ENCODE measurements at regions not wholly inside any gene's neighbourhood (a gene's known extent, or its start where the extent isn't known, plus 50 kb on each side); places are given as distances from the start of the nearest gene placed in this dataset.

DNA sequence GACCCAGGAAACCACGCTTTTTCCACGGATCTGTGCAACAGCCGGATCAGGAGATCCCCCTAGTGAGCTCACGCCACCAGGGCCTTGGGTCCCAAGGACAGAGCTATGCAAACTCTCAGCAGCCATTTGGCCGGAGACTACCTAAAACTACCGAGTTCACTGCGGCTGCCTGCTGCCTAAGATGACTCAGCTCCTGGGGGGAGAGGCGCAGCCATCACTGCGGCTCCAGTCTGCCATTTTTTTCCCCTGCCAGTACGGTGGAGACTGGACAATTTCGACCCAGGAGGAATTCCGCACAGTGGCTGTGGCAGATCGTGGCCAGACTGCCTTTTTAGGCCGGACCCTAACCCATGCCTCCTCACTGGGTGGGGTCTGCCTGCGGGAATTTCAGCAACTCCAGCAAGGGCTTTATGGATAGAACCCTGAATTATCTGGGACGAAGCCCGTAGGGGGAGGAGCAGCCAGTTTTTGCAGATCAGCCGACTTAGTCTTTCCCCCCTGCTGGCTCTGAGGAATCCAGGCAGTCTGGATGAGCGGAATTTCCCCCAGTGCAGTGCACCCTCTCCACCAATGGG is 424.9 kb upstream of the UBE2E3 start:
- no peak for DNase-seq (ENCODE audit: low spot score)
- in situ Hi-C loops (cut with MboI; ENCODE audit: low sequenced_read_pairs, unreplicated experiment) = no loop called here
- TF ChIP-seq, protein P1, sequence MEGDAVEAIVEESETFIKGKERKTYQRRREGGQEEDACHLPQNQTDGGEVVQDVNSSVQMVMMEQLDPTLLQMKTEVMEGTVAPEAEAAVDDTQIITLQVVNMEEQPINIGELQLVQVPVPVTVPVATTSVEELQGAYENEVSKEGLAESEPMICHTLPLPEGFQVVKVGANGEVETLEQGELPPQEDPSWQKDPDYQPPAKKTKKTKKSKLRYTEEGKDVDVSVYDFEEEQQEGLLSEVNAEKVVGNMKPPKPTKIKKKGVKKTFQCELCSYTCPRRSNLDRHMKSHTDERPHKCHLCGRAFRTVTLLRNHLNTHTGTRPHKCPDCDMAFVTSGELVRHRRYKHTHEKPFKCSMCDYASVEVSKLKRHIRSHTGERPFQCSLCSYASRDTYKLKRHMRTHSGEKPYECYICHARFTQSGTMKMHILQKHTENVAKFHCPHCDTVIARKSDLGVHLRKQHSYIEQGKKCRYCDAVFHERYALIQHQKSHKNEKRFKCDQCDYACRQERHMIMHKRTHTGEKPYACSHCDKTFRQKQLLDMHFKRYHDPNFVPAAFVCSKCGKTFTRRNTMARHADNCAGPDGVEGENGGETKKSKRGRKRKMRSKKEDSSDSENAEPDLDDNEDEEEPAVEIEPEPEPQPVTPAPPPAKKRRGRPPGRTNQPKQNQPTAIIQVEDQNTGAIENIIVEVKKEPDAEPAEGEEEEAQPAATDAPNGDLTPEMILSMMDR (IDR thresholded peaks at IDR 0.05; ENCODE audit: borderline replicate concordance, control extremely low read depth, extremely low read depth, insufficient read depth, missing control alignments) = no peak

DNA sequence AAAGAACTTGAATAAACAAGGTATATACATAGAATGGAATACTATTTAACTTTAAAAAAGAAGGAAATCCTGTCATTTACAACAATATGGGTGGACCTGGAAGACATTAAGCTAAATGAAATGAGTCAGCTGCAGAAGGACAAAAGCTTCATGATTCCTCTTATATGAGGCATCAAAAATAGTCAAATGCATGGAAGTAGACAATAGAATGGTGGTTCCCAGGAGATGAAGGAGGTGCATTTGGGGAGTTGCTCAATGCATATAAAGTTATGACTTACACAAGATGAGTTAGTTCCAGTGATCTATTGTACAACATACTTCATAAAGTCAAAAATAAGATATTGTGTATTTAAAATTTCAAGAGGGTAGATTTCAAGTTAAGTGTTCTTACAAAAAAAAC is 426.1 kb upstream of the UBE2E3 start:
- DNase-seq (ENCODE audit: low spot score) = no peak
- TF ChIP-seq, protein P1 (IDR thresholded peaks at IDR 0.05; ENCODE audit: borderline replicate concordance, control extremely low read depth, extremely low read depth, insufficient read depth, missing control alignments) = no peak
- in situ Hi-C loops (cut with MboI; ENCODE audit: low sequenced_read_pairs, unreplicated experiment) = no loop called here

DNA sequence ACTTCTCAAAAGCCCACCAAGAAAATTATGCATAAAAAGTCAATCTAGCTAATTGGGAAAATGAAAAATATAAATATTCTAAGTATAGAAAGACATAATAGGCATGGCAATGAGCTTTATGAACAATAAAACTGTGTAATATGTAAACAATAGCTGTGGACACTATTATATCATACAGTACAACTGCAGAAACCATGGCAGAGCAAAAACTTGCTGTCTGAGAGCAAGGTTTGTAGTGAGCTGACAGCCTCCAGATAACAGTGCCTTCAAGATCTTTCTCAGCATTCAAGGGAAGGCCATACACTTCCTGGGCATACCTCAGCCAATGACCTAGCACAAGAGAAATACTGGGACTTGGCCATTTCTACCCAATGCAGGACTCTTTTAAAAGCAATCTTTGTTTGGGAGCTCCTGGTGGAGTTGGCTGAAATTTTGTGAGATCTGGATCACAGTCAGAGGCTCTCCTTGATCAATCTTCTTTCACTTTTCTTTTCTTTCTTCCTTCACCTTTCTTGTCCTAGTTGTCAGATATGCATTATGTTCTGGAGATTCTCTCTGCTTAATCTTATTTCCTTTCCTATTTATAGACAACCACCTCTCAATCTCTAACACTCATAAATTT is 427.2 kb upstream of the UBE2E3 start:
- TF ChIP-seq, protein P1 (IDR thresholded peaks at IDR 0.05; ENCODE audit: borderline replicate concordance, control extremely low read depth, extremely low read depth, insufficient read depth, missing control alignments) = no peak
- in situ Hi-C loops (cut with MboI; ENCODE audit: low sequenced_read_pairs, unreplicated experiment) = no loop called here
- no peak for DNase-seq (ENCODE audit: low spot score)

DNA sequence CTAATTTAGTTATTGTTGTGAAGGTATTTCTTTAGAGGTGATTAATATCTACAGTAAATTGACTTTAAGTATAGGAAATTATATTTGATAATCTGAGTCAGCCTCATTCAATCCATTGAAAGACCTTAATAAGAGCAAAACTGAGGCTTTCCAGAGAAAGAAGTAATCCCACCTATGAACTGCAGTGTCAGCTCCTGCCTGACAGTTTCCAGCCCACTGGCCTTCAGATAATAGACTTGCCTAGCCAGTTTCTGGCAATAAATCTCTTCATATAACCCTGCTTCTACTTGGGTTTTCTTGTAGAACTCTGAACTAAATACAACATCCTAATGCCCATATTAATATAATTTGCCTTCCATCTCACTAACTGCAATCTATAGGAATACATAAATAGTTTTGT is 437.9 kb upstream of the UBE2E3 start:
- DNase-seq (ENCODE audit: low spot score) = no peak
- in situ Hi-C loops (cut with MboI; ENCODE audit: low sequenced_read_pairs, unreplicated experiment) = no loop called here
- TF ChIP-seq, protein P1 (IDR thresholded peaks at IDR 0.05; ENCODE audit: borderline replicate concordance, control extremely low read depth, extremely low read depth, insufficient read depth, missing control alignments) = no peak

DNA sequence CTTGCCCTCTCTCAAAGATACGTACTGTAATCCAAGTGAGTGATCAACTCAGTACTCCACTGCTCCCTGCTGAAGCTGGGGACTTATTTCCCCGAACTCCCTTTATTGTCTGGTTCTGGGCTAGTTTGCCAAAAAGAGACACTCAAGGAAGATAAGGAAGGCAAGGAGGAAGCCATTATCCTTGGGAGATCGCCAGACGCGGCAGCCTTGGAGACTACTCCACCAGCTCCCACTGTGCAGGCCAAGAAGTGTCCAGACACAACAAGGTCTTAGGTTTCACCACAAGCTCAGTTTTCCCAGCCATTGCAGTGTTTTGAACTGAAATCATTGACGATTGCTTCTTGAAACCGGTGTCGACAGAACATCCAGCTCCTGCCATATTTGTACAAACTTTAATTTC is 439.6 kb upstream of the UBE2E3 start:
- DNase-seq (ENCODE audit: low spot score) = no peak
- TF ChIP-seq, protein P1 (IDR thresholded peaks at IDR 0.05; ENCODE audit: borderline replicate concordance, control extremely low read depth, extremely low read depth, insufficient read depth, missing control alignments) = no peak
- in situ Hi-C loops (cut with MboI; ENCODE audit: low sequenced_read_pairs, unreplicated experiment) = no loop called here

DNA sequence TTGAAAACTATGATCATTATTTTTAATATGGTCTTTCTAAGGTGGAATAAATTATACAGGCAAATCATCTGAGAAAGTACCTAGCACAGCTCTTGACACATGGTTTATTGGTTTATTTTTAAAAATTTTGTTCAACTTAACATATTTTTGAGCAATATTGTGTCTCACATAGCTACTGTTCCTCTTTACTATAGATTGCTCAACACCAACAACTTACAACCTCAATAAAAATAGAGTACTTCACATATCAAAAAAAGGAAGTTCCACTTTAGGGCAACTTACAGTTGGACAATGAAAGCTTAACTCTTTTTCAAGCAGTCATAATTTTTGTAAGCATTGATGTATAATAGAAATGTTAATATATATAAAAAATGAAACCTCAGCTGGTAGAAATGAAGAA is 440.9 kb upstream of the UBE2E3 start:
- TF ChIP-seq, protein P1 (IDR thresholded peaks at IDR 0.05; ENCODE audit: borderline replicate concordance, control extremely low read depth, extremely low read depth, insufficient read depth, missing control alignments) = no peak
- in situ Hi-C loops (cut with MboI; ENCODE audit: low sequenced_read_pairs, unreplicated experiment) = no loop called here
- no peak for DNase-seq (ENCODE audit: low spot score)

Measured in GM13976 (cell line).